GM21786 (cell line): ENCODE measurements at regions not wholly inside any gene's neighbourhood (a gene's known extent, or its start where the extent isn't known, plus 50 kb on each side); places are given as distances from the start of the nearest gene placed in this dataset.
A peak's percentile ranks its signal among the peaks of the same experiment; 100 is the strongest.

Source experiments
- ATAC-seq: cut with Tn5 transposase; IDR thresholded peaks from one replicate; pipeline ENCODE4 v1.9.1; 2021; ENCODE audit not compliant: unreplicated experiment

DNA sequence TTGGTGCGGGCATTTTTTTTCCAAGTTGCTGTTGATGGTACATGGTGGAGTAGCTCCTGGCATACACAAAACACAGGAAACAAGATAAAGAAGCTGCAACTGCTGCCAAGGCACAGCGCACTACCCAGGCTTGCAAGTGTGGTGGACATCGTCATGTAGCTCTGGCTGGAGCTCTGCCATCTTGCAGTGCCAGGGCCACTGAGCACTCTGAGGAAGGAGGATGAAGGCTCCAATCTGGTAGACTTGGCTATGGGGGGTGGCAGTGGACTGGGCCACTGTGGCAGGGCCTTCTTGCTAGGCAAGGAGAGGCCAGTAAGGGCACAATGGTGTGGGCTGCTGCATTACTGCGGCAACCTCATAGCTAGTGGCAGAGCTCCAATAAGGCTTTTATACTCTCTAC is 263.5 kb downstream of the CENPW start:
- no peak for ATAC-seq

DNA sequence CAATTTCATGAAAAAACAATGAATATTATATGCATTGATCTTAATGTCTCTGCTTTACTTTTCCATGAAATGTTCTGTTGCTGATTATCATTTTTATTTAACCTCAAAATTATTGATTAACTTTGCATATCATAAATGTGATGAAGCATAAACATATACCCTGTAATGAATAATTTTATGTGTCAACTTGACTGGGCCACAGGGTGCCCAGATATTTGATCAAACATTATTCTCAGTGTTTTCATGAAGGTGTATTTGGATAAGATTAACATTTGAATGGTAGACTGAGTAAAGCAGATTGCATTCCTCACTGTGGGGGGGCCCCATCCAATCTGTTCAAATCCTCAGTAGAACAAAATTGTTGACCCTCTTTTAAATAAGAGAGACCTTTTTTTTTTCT is 265.2 kb downstream of the CENPW start:
- ATAC-seq: no peak

DNA sequence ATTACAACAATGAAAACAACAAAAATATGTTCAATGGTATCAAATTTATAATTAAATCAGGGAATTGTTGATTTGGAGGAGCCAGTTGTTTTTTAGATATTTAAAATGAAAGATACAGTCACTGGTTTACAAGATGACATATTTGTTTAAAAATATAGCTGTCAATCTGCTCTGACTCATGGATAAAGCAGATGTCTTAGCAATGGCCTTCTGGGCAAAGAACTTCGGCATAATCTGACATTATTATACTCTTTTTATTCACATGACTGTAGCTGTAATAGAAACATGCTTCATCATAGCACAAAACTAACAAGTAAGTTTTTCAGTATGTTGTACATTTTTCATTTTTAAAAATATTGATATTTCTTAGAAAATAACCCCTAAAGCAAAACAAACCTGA is 267.4 kb downstream of the CENPW start:
- ATAC-seq: no peak

DNA sequence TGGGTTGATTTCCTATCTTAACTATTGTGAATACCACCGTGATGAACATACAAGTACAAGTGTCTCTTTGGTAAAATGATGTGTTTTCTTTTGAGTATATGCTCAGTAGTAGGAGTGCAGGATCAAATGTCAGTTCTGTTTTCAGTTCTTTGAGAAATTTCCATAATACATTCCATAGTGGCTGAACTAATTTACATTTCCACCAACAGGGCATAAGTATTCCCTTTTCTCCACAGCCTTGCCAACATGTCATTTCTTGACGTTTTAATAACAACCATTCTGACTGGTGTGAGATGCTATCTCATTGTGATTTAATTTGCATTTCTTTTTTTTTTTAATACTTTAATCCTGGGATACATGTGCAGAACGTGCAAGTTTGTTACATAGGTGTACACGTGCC is 268.8 kb downstream of the CENPW start:
- ATAC-seq: no peak

DNA sequence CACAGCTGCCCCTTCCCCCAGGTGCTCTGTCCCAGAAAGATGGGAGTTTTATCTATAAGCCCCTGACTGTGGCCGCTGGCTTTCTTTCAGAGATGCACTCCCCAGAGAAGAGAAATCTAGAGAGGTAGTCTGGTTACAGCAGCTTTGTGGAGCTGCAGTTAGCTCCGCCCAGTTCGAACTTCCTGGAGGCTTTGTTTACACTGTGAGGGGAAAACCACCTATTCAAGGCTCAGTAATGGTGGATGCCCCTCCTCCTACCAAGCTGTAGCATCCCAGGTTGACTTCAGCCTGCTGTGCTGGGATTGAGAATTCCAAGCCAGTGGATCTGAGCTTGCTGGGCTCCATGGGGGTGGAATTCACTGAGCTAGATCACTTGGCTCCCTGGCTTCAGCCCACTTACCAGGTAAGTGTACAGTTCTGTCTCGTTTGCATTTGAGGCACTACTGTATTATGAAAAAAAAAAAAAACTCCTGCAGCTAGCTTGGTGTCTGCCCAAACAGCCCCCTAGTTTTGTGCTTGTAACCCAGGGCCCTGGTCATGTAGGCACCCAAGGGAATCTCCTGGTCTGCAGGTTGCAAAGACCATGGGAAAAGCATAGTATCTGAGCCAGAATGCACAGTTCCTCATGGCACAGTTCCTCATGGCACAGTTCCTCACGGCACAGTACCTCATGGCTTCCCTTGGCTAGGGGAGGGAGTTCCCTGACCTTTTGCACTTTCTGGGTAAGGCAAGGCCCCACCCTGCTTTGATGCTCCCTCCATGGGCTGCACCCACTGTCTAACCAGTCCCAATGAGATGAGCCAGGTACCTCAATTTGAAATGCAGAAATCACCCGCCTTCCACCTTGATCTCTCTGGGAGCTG is 275.0 kb downstream of the CENPW start:
- ATAC-seq: peak; percentile 80

DNA sequence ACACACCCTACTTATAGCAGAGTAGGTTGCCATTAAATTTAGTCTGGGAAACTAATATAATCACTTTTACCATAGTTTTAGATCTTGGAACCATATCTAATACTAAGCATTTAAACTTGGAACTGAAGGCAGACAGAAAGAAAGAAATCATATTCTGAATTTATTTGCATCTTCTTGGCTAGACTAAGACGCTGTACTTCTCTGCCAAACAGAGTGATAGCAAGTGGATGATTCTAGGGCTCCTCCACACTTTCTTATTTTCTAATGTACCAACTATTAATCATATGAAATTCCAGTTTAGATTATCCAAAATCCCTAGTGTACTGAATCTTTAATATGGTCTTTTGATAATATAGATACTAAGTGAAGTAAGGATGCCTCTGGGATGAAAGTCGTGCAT is 277.0 kb downstream of the CENPW start:
- no peak for ATAC-seq

DNA sequence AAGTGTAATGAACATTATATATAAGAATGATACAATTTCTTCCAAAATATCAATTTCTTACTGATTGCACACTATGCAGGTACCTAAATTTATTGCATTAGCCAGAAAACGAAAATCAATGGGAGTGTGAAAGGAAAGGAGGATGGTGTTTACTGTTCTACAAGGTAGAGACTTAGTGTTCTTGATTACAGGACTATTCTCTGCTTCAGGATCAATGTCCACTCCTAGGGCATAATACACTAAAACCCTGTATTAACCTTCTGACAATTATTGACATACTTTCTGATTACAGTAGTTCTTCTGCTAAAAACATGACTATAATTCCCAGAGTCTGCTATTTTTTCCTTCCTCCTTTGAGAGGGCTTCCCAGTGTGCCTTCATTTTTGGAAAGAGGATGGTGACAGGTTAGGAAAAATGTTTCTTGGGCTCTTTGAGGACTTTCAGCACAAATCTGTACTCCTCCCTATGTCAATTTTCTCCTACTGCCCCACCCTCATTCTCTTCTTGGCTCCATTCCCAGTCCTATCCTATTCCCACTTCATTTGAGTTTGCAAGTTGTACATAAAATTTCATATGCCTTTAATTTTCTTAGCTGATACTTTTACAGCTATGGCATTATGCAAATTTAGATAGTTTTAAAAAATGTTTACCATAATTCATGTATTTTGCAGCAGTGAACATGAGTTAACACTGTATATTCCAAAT is 278.9 kb downstream of the CENPW start:
- ATAC-seq: no peak

DNA sequence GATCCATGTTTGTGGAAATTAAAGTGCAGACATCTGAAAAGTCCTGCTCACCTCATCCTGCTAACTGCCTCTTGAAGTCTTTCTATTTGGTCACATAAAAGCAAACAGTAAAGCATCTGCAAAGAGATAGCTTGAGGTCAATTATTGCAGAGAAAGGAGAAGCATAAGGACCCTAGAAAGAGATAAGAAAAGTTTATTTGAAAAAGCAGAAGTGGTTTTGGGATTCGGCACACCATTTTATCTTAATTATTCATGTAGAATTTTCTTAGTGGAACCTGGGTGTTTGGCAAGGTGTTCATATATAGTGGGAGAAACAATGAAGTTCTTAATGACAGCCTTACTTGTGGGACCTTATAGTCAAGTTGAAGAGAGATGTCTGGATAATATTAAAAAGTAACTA is 280.8 kb downstream of the CENPW start:
- ATAC-seq: no peak

DNA sequence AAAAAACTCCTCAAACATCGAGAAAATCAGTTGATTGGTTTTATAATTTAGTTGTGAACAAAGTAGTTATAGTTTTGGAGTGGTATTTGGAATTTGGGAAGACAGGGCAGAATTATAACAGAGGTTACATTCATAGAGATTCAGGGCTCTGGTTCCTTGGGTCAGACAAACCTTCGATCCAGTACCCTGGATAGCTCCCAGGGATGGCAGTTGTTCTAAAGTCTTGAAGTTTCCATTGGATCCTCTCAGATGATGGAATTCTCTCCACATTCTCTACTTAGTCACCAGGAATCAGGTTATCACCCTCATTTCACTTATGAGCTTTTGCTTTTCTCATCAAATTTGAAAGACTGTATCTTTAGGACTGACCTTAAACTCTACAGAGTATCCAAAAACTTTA is 285.1 kb downstream of the CENPW start:
- ATAC-seq: no peak

DNA sequence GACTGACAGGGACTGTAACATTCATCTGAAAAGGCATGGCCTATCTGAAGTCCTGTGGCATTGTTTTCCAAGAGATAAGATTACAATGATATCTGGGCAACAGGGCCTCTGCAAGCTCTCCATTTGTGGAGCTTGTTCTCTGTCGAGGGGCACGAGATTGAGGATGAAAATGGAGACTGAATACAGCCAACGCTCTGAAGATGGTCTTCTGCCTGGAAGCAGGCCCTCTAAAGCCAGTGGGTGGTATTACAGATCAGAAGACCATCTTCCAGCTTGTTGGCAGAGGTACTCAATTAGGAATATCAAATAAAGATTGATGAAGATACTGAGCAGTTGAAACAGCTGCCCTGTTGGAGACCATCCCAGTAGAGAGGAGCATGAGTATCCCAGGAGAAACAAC is 288.2 kb downstream of the CENPW start:
- no peak for ATAC-seq

DNA sequence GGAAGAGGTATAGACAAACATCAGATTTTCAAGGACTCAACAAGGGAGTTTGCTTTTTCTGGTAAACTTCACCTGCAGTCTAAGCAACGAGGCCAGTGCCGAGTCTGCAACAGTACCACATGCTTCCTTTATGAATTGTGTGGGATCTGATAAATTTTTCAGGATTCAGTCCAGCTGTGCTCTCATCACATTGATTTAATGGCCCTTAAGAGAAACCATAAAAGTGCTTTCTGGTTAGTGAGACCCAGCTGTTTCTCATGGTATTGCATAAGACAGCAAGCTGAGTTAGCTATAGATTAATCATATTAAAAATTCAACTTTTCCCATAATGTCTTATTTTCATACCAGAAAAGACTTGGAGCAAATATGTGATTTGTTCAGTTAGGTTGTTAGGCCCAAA is 291.4 kb downstream of the CENPW start:
- ATAC-seq: no peak

DNA sequence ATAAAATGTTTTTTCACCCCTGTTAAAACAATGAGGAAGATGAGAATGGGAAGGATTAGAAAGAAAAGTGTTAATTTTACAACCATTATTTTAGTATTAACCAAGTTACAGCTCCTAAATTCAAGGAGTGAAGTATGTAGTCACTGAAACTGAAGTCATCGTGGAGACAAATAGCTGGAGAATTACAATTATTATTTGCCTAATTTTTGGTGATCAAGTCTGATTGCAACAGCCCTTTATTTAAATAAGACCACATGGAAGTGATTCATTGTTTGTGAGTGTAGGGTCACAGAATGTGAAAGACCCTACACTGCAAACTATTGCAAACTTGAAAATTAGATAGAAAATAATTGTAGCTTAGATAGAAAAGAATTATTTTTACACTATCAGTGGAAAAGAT is 292.4 kb downstream of the CENPW start:
- no peak for ATAC-seq

DNA sequence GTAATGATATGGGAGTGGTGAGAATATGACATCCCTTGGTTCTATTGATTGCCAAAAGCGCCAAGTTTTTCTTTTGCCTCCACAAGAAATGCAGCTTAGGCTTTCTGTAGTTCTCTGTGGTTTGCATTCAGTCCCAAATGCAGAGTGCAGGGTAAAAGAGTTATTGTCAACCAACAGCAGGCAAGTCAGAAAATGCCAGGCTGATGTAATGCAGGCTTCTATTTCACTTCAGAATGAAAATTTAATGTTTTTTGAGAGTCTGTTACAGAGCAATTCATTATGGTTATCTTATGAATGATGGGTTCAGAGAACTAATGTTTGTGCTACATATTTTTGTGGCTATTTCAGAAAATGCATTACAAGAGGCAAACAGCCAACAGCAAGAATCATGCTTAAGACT is 293.5 kb downstream of the CENPW start:
- ATAC-seq: no peak

DNA sequence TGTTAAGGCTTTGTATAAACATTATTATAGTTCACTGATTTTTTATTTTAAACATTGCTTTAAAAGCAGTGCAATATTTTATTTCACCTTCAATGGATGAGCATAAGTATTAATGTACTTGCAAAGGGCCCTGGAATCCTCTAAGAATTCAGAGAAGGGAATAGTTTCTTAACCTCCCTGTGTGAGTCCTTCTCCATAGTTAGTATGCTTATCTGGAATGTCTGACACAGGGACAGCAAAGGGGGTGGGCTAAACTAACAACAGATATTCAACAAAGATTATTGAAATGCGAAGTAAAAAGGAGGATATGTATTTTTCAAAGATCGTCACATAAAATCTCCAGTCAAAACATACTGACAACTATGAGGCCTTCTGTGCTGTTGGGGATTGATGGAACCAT is 300.4 kb downstream of the CENPW start:
- ATAC-seq: no peak

DNA sequence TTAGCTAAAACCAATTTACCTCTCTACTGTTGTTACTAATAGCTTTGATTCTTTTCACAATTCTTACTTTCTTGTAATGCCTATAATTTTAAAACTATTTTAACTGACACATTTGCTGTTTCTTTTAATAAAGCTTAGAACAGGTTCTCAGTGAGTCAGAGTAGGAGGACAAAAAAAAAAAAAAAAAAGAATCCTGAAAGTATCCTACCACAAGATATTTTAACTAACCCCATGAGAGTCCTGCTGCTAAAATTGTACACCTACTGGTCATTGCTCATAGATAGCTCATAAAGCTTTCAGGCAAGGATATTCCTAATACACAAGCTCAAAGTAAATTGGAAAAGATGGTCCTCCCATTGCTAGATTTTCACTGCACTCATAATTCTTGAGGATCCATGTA is 301.0 kb downstream of the CENPW start:
- no peak for ATAC-seq

DNA sequence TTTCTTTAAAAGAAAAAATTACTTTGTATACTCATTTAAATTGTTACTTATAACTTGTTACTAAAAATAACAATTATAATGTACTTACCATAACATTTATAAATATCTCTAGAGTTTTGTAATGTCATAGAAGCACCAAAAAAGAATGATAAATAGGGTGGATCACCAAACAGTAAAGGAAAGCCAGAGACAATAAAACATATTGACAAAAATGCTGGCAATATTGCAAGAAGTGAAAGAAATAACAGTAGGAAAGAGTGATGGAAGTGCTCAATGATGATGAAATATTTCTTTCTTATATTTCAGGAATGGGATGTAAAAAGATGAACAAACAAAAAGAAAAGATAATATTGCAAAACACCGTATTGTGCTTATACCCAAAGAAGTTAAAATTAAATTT is 301.7 kb downstream of the CENPW start:
- ATAC-seq: no peak

DNA sequence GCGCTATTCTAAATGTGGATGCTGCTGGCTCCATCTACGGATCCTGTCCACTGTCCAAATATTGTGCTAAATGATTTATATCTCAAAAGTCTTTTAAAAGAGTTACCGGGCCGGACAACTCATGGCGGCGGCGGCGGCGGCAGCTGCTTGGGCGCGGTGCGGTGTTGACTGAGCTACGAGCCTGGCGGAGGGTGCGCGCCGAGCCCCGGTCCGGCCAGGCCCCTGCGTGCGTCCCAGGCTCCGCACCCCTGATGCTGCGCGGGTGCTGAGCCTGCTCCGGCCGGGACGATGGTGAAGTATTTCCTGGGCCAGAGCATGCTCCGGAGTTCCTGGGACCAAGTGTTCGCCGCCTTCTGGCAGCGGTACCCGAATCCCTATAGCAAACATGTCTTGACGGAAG is 303.4 kb downstream of the CENPW start:
- no peak for ATAC-seq

DNA sequence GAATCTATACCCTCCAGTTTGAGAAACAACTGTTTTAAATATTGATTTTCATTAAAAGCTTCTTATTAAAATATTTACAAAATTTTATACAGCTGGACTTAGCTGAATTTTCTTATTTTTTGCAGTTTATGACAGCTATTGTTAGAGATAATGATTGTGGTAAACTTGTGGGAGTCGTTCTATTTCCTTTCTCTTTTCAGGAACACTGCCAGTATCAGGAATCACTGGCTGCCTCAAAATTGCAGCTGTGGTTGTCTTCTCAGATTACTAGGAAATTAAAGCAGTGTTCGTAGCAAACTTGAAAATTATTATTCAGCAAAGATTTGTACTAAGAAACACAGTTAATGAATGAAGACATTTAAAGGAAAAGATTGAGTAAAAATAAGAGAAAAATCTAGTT is 311.0 kb downstream of the CENPW start:
- no peak for ATAC-seq

DNA sequence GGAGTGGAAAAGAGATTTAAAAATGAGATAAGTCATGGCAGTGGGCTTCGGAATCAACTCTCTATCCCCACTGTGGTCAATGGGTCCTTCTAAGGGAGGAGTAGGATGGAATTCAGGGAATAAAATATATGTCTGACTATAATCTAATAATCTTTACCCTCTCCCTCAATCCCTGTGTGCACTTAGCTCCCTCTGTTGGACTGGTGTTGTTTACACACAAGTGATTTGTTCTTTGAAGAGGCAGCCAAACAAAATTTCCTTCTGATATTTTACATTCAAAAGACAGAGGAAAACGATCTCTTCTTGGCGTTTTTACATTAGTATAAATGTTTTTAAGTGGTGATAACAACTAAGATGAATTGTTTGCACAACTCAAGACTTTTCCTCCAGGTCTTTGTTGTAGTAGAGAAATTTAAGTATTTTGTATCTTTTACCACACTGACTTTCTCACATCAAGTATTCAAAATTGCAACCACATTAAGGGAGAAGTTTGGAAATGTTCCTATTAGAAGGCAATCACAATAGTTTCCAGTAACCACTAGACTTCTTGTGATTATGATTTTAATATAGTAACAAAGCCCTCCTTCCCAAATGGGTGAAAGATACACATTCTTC is 317.8 kb downstream of the CENPW start:
- no peak for ATAC-seq

DNA sequence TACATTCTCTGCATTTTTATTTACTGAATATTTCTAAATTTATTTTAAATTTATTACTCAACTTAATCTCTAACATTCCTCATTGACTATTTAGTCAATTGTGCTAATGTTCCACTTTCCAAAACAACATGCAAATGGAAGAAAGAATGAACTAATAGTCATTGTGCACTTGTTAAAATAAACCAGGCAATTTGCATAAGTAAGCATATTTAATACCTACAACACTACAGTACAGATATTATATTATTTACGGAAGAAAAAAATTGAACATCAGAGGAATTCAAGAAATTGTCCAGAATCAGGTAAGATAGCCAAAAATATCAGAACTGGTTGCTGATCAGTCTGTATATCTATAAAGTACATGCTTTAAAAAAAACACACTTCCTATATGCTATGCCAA is 320.5 kb downstream of the CENPW start:
- no peak for ATAC-seq

DNA sequence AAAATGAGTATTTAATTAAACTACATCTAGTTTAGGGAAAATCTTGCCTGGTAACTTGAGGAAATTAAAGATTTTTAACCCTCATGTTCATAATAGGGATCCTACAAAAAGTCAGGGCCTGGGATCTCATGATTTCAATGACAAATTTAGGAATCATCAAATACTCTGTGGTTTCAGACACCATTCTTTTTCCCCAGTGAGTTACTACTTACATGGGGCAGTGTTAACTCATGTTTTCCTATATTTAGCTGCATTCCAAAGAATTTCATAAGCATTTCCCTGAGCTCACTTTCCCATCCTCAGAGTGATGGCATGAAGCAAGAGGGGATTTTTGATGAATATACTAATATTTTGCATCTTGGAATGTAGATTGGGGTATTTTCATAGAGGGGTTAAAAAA is 321.7 kb downstream of the CENPW start:
- no peak for ATAC-seq

DNA sequence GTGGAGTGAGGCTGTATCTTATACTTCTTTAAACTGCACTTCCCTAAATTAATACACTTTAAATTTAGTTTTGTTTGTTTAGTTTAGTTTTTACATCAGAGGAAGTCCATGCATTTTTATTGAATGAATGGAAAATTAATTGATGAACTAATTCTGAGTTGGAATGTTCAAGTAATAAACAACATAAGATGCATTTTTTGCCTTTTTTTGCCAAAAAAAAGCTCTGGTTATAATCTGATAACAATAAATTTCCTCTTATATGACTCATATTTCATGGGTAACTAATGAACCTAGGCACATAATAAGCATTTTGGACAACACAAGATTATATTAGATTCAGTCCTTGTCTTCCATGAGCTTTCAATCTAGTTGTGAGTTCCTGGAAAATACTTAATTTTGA is 323.1 kb downstream of the CENPW start:
- no peak for ATAC-seq
